ENCODE measurements at regions not wholly inside any gene's neighbourhood (a gene's known extent, or its start where the extent isn't known, plus 50 kb on each side); places are given as distances from the start of the nearest gene placed in this dataset.

GRCh38 chr15:96551196-96551595 is 220.7 kb downstream of the NR2F2 start:
- CTCF ChIA-PET = no interaction called here
- Mint-ChIP-seq H3K4me1 (no peaks in the 10 kb centered on the region), H3K27ac (no peak overlapping the region), H3K36me3 (no peaks in the 10 kb centered on the region), H3K4me3 (no peak overlapping the region), H3K27me3 (ENCODE audit: low read depth) (no peaks in the 10 kb centered on the region), H3K9me3 (no peaks in the 10 kb centered on the region)
- POLR2A ChIA-PET = no interaction called here
- no peak for TF ChIP-seq NFATC4 (CRISPR knock-in tag; IDR thresholded peaks at IDR 0.05)
- TF ChIP-seq FOXK1 (CRISPR knock-in tag; IDR thresholded peaks at IDR 0.05) = no peak
- TF ChIP-seq, protein P1, sequence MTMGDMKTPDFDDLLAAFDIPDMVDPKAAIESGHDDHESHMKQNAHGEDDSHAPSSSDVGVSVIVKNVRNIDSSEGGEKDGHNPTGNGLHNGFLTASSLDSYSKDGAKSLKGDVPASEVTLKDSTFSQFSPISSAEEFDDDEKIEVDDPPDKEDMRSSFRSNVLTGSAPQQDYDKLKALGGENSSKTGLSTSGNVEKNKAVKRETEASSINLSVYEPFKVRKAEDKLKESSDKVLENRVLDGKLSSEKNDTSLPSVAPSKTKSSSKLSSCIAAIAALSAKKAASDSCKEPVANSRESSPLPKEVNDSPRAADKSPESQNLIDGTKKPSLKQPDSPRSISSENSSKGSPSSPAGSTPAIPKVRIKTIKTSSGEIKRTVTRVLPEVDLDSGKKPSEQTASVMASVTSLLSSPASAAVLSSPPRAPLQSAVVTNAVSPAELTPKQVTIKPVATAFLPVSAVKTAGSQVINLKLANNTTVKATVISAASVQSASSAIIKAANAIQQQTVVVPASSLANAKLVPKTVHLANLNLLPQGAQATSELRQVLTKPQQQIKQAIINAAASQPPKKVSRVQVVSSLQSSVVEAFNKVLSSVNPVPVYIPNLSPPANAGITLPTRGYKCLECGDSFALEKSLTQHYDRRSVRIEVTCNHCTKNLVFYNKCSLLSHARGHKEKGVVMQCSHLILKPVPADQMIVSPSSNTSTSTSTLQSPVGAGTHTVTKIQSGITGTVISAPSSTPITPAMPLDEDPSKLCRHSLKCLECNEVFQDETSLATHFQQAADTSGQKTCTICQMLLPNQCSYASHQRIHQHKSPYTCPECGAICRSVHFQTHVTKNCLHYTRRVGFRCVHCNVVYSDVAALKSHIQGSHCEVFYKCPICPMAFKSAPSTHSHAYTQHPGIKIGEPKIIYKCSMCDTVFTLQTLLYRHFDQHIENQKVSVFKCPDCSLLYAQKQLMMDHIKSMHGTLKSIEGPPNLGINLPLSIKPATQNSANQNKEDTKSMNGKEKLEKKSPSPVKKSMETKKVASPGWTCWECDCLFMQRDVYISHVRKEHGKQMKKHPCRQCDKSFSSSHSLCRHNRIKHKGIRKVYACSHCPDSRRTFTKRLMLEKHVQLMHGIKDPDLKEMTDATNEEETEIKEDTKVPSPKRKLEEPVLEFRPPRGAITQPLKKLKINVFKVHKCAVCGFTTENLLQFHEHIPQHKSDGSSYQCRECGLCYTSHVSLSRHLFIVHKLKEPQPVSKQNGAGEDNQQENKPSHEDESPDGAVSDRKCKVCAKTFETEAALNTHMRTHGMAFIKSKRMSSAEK (CRISPR knock-in tag; IDR thresholded peaks at IDR 0.05; ENCODE audit: borderline replicate concordance) = no peak
- no peak for TF ChIP-seq JAZF1 (CRISPR knock-in tag; IDR thresholded peaks at IDR 0.05)
- TF ChIP-seq ZSCAN18 (CRISPR knock-in tag; IDR thresholded peaks at IDR 0.05) = no peak
- no peak for TF ChIP-seq CBFB (CRISPR knock-in tag; IDR thresholded peaks at IDR 0.05; ENCODE audit: low read depth)
- no peak for TF ChIP-seq SMAD3 (CRISPR knock-in tag; IDR thresholded peaks at IDR 0.05; ENCODE audit: borderline replicate concordance)
- TF ChIP-seq ZBTB21 (CRISPR knock-in tag; IDR thresholded peaks at IDR 0.05; ENCODE audit: borderline replicate concordance) = no peak
- no peak for TF ChIP-seq MYBL2 (CRISPR knock-in tag; IDR thresholded peaks at IDR 0.05)
- no peak for TF ChIP-seq ATF6 (CRISPR knock-in tag; IDR thresholded peaks at IDR 0.05)
- no peak for DNase-seq (ENCODE audit: low spot score)
- no peak for ATAC-seq

DNA sequence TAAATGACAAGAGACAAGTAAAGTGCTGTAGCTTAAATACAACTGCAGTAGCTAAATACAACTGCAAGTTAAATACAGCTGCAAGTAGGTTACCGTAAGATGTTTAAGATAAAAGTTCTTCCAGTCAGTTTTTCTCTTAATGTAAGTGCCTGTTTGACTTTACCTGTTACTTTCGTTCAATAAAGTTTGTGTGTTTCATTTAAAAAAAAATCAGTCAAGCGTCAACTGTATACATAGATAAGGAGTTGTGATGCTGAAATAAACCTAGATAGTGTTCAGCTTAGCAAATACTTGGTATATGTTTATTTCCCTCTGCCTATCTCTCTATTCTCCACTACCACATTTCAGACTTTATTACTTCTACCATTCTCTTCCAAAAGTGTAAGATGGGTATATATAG is 221.2 kb downstream of the NR2F2 start:
- no peaks in the 10 kb centered on the region for H3K4me1 Mint-ChIP-seq
- CTCF ChIA-PET = no interaction called here
- H3K27me3 Mint-ChIP-seq (ENCODE audit: low read depth) = no peaks in the 10 kb centered on the region
- no peaks in the 10 kb centered on the region for H3K9me3 Mint-ChIP-seq
- ATAC-seq = no peak
- H3K4me3 Mint-ChIP-seq = no peak overlapping the region
- H3K36me3 Mint-ChIP-seq = no peaks in the 10 kb centered on the region
- POLR2A ChIA-PET = no interaction called here
- TF ChIP-seq, protein P2, sequence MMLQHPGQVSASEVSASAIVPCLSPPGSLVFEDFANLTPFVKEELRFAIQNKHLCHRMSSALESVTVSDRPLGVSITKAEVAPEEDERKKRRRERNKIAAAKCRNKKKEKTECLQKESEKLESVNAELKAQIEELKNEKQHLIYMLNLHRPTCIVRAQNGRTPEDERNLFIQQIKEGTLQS (CRISPR knock-in tag; conservative IDR thresholded peaks at IDR 0.05) = no peak
- TF ChIP-seq PREB (CRISPR knock-in tag; IDR thresholded peaks at IDR 0.05; ENCODE audit: borderline replicate concordance) (no peak), GTF2I (CRISPR knock-in tag; conservative IDR thresholded peaks at IDR 0.05) (no peak), TP53 (CRISPR knock-in tag; IDR thresholded peaks at IDR 0.05) (no peak), FOXP1 (CRISPR knock-in tag; IDR thresholded peaks at IDR 0.05; ENCODE audit: borderline replicate concordance) (no peak), RORB (CRISPR knock-in tag; IDR thresholded peaks at IDR 0.05) (no peak), RELA (CRISPR knock-in tag; IDR thresholded peaks at IDR 0.05; ENCODE audit: borderline replicate concordance) (no peak), ZBTB21 (CRISPR knock-in tag; IDR thresholded peaks at IDR 0.05; ENCODE audit: borderline replicate concordance) (no peak), SP1 (CRISPR knock-in tag; conservative IDR thresholded peaks at IDR 0.05) (no peak)
- H3K27ac Mint-ChIP-seq = no peak overlapping the region
- DNase-seq (ENCODE audit: low spot score) = no peak

All from WTC11 (cell line).